ENCODE measurements at regions not wholly inside any gene's neighbourhood (a gene's known extent, or its start where the extent isn't known, plus 50 kb on each side); places are given as distances from the start of the nearest gene placed in this dataset.

DNA sequence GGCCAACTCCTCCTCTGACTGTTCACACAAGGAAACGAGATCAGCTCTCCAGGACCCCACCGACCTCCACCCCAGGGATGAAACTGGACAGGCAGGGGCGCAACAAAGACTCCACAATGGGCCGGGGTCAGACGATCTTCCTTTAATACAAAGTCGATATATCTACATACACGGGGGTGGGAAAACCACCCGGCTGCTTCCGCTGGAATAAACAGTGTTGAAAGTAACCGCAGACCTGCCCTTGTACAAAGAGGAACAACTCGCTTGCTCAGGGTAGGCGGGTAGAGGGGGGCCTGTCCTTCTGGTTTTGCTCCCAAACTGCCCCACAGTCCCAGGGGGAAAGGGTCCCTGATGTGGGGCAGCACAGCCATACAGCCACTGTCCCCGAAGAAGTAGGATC, 135.2 kb downstream of the PTPRS start:
- Histone ChIP-seq H3K79me2 (ENCODE audit: low read length) (no peaks in the 10 kb centered on the region), H3K4me3 (ENCODE audit: low read length) (no peak overlapping the region), H4K20me1 (ENCODE audit: low read length) (no peaks in the 10 kb centered on the region), H3K36me3 (ENCODE audit: low read depth, low read length) (peaks cover 26% of the 10 kb centered on the region), H3K4me2 (ENCODE audit: low read length) (no peak overlapping the region), H3K4me1 (ENCODE audit: insufficient read depth, low read length) (no peaks in the 10 kb centered on the region), H3K27me3 (ENCODE audit: low read length) (no peaks in the 10 kb centered on the region), H2AFZ (ENCODE audit: low read length) (no peak overlapping the region), H3K27ac (ENCODE audit: low read length) (no peak overlapping the region), H3K9me2 (replicated peaks; ENCODE audit: low read length) (no peaks in the 10 kb centered on the region), H3K9me3 (ENCODE audit: low read length) (0 out of 2 replicates have a peak, but pooled peaks cover 6% of the 10 kb centered on the region), H3K9ac (ENCODE audit: low read length) (no peak overlapping the region), H3F3A (ENCODE audit: low read length, unreplicated experiment) (no peaks in the 10 kb centered on the region)
- no peak for ATAC-seq
- CTCF ChIA-PET = no interaction called here
- intact Hi-C loops (cut with micrococcal nuclease) = no loop called here
- no peak for TF ChIP-seq EZH2phosphoT487 (IDR thresholded peaks at IDR 0.05; ENCODE audit: borderline replicate concordance, low read length)
- no peak for TF ChIP-seq EZH2 (IDR thresholded peaks at IDR 0.05; ENCODE audit: low read length, unreplicated experiment)
- TF ChIP-seq, protein P1, sequence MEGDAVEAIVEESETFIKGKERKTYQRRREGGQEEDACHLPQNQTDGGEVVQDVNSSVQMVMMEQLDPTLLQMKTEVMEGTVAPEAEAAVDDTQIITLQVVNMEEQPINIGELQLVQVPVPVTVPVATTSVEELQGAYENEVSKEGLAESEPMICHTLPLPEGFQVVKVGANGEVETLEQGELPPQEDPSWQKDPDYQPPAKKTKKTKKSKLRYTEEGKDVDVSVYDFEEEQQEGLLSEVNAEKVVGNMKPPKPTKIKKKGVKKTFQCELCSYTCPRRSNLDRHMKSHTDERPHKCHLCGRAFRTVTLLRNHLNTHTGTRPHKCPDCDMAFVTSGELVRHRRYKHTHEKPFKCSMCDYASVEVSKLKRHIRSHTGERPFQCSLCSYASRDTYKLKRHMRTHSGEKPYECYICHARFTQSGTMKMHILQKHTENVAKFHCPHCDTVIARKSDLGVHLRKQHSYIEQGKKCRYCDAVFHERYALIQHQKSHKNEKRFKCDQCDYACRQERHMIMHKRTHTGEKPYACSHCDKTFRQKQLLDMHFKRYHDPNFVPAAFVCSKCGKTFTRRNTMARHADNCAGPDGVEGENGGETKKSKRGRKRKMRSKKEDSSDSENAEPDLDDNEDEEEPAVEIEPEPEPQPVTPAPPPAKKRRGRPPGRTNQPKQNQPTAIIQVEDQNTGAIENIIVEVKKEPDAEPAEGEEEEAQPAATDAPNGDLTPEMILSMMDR (conservative IDR thresholded peaks at IDR 0.05; ENCODE audit: low read depth, low read length) = no peak
- no TSS peak for BruUV-seq (replicated peaks)
- POLR2A ChIA-PET (ENCODE audit: unreplicated experiment) = no interaction called here
- no peak for DNase-seq

GRCh38 chr19:5204212-5204611, 136.4 kb downstream of the PTPRS start:
- Histone ChIP-seq H3K9me3 (ENCODE audit: low read length) (0 out of 2 replicates have a peak, but pooled peaks cover 6% of the 10 kb centered on the region), H3K36me3 (ENCODE audit: low read depth, low read length) (peaks cover 15% of the 10 kb centered on the region; the same call in 1 of the 2 replicates), H3K27me3 (ENCODE audit: low read length) (no peaks in the 10 kb centered on the region), H4K20me1 (ENCODE audit: low read length) (no peaks in the 10 kb centered on the region), H3F3A (ENCODE audit: low read length, unreplicated experiment) (no peaks in the 10 kb centered on the region), H2AFZ (ENCODE audit: low read length) (no peak overlapping the region), H3K9me2 (replicated peaks; ENCODE audit: low read length) (no peaks in the 10 kb centered on the region), H3K27ac (ENCODE audit: low read length) (no peak overlapping the region), H3K4me3 (ENCODE audit: low read length) (no peak overlapping the region), H3K4me2 (ENCODE audit: low read length) (no peak overlapping the region), H3K9ac (ENCODE audit: low read length) (no peak overlapping the region), H3K4me1 (ENCODE audit: insufficient read depth, low read length) (no peaks in the 10 kb centered on the region), H3K79me2 (ENCODE audit: low read length) (no peaks in the 10 kb centered on the region)
- no peak for TF ChIP-seq EZH2 (IDR thresholded peaks at IDR 0.05; ENCODE audit: low read length, unreplicated experiment)
- TF ChIP-seq, protein P1 (conservative IDR thresholded peaks at IDR 0.05; ENCODE audit: low read depth, low read length) = no peak
- TF ChIP-seq EZH2phosphoT487 (IDR thresholded peaks at IDR 0.05; ENCODE audit: borderline replicate concordance, low read length) = no peak
- ATAC-seq = no peak; the same call in 1 of the 2 replicates
- CTCF ChIA-PET = no interaction called here
- intact Hi-C loops (cut with micrococcal nuclease) = no loop called here
- BruUV-seq (replicated peaks) = no TSS peak
- POLR2A ChIA-PET (ENCODE audit: unreplicated experiment) = no interaction called here
- DNase-seq = no peak

All from PC-3 (cell line).